GM19395 (cell line): ENCODE measurements at regions not wholly inside any gene's neighbourhood (a gene's known extent, or its start where the extent isn't known, plus 50 kb on each side); places are given as distances from the start of the nearest gene placed in this dataset.
A peak's percentile ranks its signal among the peaks of the same experiment; 100 is the strongest.

Experiments
- ATAC-seq: cut with Tn5 transposase; IDR thresholded peaks from one replicate; pipeline ENCODE4 v1.9.1; 2021; ENCODE audit warnings: mild to moderate bottlenecking, moderate library complexity; ENCODE audit not compliant: unreplicated experiment

DNA sequence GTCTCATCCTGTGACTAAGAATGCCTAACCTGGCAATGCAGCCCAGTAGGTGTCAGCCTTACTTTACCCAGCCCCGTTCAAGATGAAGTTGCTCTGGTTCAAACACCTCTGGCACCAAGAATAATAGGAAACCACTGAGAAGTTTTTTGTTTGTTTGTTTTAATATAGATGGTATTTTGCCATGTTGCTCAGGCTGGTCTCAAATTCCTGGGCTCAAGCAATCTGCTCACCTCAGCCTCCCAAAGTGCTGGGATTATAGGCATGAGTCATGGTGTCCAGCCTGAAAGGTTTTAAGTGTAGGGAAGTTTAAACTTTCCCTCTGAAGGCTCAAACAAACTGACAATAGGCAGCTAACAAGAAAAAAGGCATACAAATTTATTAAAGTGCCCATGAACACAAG lies 51.2 kb upstream of the ABCC4 start:
- no peak for ATAC-seq

DNA sequence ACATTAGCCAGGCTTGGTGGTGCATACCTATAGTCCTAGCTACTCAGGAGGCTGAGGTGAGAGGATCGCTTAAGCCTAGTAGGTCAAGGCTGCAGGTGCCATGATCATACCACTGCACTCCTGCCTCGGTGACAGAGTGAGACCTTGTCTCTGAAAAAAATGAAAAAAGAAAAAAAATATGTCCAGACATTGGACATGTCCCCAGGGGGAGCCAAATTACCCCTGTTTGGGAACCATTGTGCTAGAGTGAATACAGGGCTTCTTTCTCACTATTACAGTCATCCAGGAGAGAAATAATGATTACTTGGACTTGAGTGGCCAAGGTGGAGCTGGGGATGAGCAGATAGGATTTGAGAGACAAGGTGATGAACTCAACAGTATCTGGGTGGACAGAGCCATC lies 52.9 kb upstream of the ABCC4 start:
- ATAC-seq: no peak

DNA sequence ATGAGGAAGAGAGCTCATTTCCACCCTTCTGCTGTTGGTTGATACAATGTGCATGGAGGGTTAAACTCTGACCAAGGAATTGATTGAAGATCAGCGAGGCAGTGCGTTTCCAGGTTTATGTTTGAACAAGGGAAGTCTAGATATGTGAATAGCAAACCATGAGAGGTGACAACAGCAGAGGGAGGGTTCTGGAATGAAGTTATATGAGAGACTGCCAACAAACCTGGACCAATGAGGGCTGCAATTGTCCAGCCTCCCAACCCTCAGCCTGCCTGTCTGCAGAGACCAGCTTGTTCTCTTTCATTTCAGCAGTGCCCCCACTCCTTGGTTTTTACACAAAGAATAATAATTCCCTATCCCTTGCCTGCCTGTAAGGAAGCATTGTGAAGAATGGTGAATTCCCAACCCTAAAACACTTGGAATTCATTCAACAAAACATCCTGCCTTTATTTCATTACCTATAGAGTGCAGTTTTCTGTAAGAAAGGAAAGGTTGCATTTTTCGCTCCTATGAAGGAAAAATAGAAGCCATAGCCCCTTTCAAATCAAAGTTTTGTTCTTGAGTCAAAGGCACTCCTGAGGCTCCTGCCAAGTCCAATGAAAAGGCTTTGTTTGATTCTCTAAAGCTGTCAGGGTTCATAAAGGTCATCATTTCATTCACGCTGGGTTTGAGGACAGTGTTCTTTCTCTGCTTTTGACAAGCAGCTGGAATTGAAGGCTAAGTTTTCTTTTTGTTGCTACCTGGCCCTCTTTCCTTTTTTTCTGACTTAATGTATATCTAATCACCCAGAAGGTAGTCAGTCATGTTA lies 53.6 kb upstream of the ABCC4 start:
- no peak for ATAC-seq

DNA sequence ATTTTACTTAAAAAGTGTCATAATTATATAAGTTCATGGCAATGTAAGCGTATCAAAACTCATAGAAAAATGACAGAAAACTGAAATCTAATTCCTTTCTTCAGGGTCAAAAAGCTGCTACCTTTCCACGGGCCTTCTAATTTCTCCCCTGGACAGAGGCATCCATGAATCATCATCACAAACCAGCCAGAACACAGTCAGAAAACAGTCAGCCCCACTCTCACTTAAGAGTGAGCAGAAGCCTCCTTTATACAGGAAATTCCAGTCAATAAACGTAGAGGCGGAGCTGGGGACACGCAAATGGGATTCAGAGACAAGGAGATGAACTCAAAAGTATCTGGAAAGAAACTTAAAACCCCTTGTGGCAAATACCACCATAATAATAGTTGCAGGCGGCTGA lies 54.2 kb upstream of the ABCC4 start:
- no peak for ATAC-seq

DNA sequence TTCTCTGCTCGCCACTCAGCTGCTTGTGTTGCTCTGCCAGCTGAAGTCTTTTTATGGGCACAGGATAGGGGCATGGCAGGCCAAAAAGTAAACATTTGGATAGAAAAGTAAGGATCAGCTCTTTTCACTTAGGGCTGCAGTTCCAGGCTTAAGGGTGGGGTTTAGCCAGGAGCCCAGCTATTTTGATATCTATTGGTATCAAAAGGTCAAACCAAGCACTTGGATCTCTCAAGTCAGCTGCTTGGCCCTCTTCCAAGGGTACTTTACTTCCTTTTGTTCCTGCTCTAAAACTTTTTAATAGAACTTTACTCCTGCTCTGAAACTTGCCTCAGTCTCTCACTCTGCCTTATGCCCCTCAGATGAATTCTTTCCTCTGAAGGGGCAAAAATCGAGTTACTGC lies 55.7 kb upstream of the ABCC4 start:
- ATAC-seq: no peak

DNA sequence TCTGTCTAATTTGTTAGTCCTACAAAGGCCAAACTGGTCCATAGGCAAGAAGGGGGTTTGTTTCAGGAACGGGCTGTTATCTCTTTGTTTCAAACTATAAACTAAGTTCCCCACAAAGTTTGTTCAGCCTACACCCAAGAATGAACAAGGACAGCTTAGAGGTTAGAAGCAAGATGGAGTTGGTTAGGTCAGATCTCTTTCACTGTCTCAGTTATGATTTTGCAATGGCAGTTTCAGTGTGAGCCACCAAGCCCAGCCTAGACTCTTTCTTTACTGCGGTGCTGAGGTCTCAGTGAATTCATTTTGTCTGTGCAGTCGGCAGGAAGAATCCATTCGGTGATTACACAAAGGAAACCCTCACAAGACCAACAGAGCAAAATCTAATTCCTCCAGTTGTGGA lies 56.6 kb upstream of the ABCC4 start:
- ATAC-seq: no peak

DNA sequence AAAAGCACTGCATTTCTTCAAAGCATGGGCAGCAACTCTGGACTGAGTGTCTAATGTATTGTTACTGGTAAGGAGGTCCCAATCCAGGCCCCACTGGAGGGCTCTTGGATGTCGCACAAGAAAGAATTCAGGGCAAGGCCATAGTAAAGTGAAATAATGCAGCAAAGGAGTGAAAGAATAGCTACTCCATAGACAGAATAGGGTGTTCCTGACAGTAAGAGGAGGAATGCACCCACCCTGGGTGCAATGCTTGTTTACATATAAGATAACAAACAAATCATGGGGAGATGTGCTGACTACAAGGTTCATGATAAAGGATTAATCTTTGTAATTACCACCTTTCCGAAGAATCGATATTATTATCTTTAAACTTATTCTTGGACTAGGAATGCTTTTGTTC lies 58.8 kb upstream of the ABCC4 start:
- no peak for ATAC-seq

DNA sequence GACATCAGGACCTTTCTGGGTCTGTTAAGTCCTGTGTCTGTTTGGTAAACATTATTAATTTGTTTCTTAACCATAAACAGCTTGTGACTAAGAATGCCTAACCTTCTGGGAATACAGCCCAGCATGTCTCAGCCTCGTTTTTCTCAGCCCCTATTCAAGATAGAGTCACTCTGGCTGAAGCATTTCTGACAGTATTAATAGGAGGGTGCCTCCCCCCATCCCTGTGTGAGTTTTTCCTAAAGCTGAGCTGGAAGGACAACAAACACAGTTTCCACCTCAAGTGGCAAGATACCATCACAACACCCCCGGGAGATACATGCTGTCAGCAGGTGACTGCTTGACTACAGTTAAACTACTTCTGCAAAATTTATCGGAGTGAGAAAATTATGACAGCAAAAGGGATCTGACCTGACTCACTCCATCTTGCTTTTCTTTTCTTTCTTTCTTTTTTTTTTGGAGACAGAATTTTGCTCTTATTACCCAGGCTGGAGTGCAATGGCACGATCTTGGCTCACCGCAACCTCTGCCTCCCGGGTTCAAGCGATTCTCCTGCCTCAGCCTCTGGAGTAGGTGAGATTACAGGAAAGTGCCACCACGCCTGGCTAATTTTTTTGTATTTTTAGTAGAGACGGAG lies 59.3 kb upstream of the ABCC4 start:
- no peak for ATAC-seq

DNA sequence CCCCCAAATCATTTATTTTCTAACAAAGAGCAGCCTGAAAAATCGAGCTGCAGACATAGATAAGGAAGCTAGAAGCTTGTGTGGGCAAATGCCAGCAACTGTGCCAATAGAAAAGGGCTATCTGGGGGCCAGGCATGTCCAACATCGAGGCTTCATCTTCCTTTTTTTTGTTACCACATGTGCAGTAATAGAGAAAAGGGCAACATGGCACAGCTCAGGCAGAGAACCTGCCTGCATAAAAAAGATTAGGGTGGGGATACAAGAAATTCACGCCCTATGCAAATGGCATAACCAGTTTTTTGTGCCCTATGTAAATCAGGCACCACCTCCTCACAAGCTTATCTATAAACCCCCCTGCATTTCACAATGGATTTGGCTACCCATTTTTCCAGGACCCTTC lies 60.4 kb upstream of the ABCC4 start:
- ATAC-seq: no peak

DNA sequence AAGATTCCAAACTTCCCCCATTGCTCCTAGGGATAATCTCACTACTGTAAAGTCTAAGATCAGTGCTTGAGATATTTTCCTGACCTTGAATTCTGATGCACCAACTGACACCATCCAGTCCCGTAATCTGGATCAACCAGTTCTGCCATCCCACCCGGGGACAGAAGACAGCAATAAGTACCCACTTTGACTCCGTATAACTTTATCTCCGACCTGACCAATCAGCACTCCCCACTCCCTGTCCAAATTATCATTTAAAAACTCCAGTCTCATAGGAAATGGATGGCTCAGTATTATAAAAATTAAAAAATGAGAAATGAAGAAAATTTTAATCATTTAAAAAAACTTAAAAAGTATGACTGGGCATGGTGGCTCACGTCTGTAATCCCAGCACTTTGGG lies 61.4 kb upstream of the ABCC4 start:
- no peak for ATAC-seq

DNA sequence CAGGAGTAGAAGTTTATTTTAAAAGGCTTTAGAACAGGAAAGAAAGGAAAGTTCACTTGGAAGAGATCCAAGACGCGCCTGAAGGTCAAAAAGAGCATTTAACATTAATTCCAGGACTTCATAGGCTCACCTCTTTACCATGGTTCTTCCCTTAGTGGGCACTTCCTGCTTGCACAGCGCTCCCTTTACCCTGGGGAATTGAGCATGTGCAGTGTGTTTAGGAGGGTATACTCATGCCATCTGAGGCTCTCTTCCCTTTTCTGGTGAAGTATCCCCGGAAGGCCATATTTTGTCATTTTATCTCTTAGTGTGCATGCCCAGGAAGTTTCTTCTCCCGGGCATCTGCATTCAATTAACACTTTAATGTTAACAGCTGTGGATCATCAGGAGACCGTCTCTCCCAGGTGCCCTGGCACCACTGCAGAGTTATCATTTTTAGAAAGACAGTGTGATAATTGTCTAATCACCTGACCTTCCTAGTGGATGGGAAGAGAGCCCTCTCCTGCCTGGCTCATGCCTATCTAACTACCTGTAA lies 66.1 kb upstream of the ABCC4 start:
- ATAC-seq: no peak

DNA sequence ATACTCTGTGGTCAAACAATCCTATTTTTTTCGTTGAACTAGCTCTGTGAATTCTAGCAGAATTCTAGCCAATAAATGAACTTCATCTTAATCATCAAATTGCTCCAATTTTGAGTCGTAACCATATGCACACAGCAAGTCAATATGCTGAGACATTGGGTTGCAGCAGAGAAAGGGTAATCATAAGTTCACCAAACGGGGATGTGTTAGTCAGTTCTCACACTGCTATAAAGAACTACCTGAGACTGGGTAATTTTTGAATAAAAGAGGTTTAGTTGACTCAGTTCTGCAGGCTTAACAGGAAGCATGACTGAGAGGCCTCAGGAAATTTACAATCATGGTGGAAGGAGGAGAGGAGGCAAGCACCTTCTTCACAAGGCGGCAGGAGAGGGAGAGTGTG lies 67.7 kb upstream of the ABCC4 start:
- no peak for ATAC-seq

DNA sequence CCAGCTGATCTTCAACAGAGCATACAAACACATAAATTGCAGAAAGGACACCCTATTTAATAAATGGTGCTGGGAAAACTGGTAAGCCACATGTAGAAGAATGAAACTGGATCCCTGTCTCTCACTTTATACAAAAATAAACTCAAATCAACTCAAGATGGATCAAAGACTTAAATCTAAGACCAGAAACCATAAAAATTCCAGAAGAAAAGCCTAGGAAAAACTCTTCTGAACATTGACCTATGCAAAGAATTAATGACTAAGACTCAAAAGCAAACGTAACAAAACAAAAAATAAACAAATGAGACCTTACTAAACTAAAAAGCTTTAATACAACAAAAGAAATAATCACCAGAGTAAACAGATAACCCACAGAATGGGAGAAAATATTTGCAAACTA lies 74.5 kb upstream of the ABCC4 start:
- no peak for ATAC-seq

DNA sequence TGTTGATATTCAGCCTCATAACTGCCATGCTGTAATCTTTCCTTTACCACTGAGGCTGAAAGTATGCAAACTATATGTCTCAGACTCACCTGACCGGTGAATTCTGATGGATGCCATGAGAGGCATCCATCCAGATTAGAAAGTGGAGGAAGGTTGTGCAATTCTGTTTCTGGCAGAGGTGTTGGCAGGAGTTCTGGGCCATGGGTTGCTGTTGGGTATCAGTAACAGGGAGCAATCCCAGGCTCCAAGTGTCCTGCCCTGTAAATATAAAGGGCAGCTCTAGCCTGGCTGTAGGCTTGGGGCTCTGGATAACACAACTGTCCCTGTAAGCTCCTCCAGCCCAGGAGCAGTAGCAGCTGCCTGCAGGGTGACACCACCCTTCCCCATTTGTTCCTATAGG lies 77.4 kb upstream of the ABCC4 start:
- no peak for ATAC-seq

DNA sequence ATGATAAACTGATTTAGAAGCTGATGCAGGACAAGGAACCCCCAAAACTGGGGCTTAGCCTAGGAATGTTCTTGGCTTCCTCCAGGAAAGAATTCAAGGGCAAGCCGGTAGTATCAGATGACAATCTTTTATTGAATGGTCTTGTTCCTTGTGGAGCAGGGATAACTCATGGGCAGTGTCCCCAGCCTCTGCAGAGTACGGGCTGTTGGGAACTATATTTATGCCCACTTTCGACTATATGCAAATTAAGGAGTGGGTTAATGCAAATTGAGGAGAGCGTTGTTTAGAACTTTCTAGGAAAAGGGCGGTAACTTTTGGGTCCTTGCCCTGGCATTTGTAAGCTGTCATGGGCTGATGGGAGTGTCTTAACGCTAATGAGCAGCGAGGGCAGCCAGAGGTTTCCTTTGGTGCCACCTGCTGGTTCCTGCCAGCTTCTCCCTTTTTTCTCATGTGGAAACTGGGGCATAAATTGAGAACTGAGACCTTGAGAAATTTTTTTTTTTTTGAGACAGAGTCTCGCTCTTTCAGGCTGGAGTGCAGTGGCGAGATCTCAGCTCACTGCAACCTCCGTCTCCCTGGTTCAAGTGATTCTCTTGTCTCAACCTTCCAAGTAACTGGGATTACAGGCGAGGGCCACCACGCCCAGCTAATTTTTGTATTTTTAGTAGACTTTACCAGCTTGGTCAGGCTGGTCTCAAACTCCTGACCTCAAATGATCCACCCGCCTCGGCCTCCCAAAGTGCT lies 79.4 kb upstream of the ABCC4 start:
- peak; percentile 93 for ATAC-seq

DNA sequence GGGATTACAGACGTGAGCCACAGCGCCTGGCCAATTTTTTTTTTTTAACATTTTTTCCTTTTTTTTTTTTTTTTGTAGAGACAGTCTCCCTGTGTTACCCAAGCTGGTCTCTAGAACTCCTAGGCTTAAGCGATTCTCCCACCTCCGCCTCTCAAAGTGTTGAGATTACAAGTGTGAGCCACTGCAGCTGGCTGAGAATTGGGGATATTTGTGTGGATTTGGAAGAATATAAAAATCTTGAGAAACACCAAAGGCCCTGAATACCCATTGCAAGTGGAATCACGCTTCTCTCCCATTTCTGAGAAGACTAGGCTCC lies 79.9 kb upstream of the ABCC4 start:
- no peak for ATAC-seq

DNA sequence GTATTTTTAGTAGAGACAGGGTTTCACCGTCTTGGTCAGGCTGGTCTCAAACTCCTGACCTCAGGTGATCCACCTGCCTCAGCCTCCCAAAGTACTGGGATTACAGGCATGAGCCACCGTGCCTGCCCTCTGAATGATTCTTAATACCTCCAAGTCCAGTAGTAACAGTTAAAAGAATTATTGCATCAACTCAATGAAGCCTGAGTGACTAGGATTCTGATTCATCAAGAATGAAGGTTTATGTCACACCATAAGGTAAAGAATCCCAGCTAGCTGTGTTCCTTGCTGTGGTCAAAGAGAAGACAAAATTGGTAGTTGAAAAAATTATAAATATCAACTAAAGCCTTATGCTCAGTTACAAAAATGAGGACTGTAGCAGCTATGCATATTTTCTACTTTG lies 81.2 kb upstream of the ABCC4 start:
- ATAC-seq: no peak

DNA sequence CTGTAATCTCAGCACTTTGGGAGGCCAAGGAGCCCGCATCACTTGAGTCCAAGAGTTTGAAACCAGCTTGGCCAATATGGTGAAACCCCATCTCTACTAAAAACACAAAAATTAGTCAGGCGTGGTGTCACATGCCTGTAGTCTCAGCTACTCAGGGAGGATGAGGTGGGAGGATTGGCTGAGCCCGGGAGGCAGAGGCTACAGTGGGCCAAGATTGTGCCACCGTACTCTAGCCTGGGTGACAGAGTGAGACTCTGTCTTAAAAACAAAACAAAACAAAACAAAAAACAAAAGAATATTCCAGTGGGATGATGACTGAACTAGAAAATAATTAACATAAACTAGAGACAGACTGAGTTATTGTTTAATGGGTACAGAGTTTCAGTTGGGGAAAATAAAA lies 81.7 kb upstream of the ABCC4 start:
- ATAC-seq: no peak

DNA sequence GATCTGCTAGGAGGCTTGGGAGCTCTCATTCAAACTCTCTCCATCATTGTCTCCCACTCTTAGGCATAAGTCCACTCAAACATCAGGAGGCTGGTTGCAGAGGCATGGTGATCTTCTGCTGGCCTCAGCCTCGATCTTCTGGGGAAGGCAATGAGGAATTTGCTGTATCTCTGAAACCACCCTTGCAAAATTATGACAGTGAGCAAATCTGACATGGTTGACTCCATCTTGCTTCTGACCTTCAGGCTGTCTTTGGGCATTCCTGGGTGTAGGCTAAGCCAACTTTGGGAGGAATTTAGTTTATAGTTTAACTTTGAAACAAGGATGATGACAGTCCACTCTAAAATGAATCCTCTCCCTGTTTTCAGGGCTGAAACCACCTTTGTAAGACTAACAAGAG lies 84.1 kb upstream of the ABCC4 start:
- ATAC-seq: no peak

DNA sequence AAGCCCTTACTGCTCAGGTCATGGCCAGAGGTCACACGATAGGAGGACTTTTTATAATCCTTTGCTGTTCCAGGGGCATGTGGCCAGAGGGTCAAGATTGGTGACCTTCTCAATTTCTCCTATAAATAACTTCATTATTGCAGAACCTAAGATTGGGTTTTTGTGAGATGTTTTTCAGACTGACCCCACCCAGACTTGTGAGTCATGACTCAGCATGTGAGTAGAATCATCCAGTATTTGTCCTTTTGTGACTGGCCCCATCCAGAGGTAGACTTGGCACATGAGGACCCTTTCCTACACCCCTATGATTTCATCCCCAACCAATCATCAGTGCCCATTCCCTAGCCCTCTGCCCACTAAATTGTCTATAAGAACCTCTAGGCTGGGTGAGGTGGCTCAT lies 84.5 kb upstream of the ABCC4 start:
- ATAC-seq: no peak

DNA sequence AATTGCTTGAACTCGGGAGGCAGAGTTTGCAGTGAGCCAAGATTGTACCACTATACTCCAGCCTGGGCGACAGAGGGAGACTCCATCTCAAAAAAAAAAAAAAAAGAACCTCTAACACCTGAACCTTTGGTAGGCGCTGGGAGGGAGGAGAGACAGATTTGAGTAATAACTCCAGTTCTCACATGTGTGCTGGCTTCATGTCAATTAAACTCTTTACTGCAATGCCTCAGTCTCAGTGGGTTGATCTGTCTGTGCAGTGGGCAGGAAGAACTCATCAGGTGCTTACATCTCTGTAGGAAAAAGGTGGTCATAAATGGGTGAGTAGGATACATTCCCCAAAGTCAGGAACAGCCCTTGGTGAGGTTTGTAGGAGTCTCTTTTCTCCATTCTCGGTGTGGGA lies 85.1 kb upstream of the ABCC4 start:
- no peak for ATAC-seq

DNA sequence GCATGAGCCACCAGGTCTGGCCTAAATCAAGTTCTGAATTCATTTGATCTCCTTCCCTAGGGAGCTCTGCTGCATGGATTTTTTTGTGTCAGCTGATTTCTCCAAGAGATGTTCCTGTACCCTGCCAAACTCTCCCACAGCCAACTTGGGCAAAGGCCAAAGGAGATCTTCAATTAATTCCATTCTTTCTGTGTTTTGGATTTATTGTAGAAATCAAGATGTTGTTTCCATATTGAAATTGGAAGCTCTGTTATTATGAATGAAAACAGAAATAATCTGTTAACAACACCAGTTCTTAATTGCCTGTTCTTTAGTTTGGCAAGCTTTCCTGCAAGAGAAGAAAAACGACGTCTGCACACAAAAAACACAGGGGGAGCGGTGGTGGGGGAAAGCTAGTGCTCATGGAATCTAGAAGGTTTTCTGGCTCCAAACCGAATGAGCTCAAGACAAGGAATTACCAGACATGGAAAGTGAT lies 86.5 kb upstream of the ABCC4 start:
- no peak for ATAC-seq
